ENCODE measurements at regions not wholly inside any gene's neighbourhood (a gene's known extent, or its start where the extent isn't known, plus 50 kb on each side); places are given as distances from the start of the nearest gene placed in this dataset.
A peak's percentile ranks its signal among the peaks of the same experiment; 100 is the strongest.
"Not testable (repeated sequence)": the region's sequence is repeated elsewhere in the genome, so short reads cannot be mapped to it uniquely, and the experiment has no call there.

- Histone ChIP-seq H3K4me2 (ENCODE audit: low read depth, low read length, poor library complexity, severe bottlenecking) (no peak overlapping the region), H3K4me3 (ENCODE audit: insufficient read depth, low read length, poor library complexity, severe bottlenecking) (no peak overlapping the region), H3F3A (ENCODE audit: insufficient read depth) (no peaks in the 10 kb centered on the region), H3K9ac (ENCODE audit: low read length) (no peak overlapping the region), H2AFZ (ENCODE audit: low read depth, low read length, severe bottlenecking) (no peak overlapping the region), H3K27ac (ENCODE audit: low read depth, low read length) (no peak overlapping the region), H4K20me1 (ENCODE audit: low read depth, low read length) (no peaks in the 10 kb centered on the region), H3K36me3 (ENCODE audit: low read length) (no peaks in the 10 kb centered on the region), H3K9me2 (replicated peaks; ENCODE audit: insufficient read depth, low read length) (no peaks in the 10 kb centered on the region), H3K27me3 (ENCODE audit: low read length) (no peaks in the 10 kb centered on the region), H3K79me2 (ENCODE audit: insufficient read depth, low read length) (no peaks in the 10 kb centered on the region), H3K9me3 (ENCODE audit: insufficient read depth, low read length) (no peaks in the 10 kb centered on the region)
- no peak for TF ChIP-seq EZH2phosphoT487 (conservative IDR thresholded peaks at IDR 0.05; ENCODE audit: low read length)
- TF ChIP-seq, protein P1, sequence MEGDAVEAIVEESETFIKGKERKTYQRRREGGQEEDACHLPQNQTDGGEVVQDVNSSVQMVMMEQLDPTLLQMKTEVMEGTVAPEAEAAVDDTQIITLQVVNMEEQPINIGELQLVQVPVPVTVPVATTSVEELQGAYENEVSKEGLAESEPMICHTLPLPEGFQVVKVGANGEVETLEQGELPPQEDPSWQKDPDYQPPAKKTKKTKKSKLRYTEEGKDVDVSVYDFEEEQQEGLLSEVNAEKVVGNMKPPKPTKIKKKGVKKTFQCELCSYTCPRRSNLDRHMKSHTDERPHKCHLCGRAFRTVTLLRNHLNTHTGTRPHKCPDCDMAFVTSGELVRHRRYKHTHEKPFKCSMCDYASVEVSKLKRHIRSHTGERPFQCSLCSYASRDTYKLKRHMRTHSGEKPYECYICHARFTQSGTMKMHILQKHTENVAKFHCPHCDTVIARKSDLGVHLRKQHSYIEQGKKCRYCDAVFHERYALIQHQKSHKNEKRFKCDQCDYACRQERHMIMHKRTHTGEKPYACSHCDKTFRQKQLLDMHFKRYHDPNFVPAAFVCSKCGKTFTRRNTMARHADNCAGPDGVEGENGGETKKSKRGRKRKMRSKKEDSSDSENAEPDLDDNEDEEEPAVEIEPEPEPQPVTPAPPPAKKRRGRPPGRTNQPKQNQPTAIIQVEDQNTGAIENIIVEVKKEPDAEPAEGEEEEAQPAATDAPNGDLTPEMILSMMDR (IDR thresholded peaks at IDR 0.05; ENCODE audit: insufficient read depth, low read length, poor library complexity, severe bottlenecking): no peak
Measured at GRCh38 chr1:218518216-218518740, 173.1 kb downstream of the TGFB2 start.

DNA sequence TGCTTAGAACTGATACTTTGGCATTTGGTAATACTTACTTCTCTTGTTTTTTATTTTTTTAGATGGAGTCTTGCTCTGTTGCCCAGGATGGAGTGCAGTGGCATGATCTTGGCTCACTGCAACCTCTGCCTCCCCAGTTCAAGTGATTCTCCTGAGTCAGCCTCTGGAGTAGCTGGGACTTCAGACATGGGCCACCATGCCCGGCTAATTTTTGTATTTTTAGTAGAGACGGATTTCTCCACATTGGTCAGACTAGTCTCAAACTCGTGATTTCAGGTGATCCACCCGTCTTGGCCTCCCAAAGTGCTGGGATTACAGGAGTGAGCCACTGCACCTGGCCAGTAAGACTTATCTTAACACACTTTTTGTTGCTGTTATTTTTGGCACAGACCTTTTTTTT, 175.5 kb downstream of the TGFB2 start:
- not testable (repeated sequence) for H3K9me3 ChIP-seq (ENCODE audit: insufficient read depth, low read length); H3F3A ChIP-seq (ENCODE audit: insufficient read depth); H3K4me3 ChIP-seq (ENCODE audit: insufficient read depth, low read length, poor library complexity, severe bottlenecking); H3K4me2 ChIP-seq (ENCODE audit: low read depth, low read length, poor library complexity, severe bottlenecking); H2AFZ ChIP-seq (ENCODE audit: low read depth, low read length, severe bottlenecking); H3K9ac ChIP-seq (ENCODE audit: low read length); H4K20me1 ChIP-seq (ENCODE audit: low read depth, low read length); H3K79me2 ChIP-seq (ENCODE audit: insufficient read depth, low read length); H3K27me3 ChIP-seq (ENCODE audit: low read length); H3K36me3 ChIP-seq (ENCODE audit: low read length); H3K27ac ChIP-seq (ENCODE audit: low read depth, low read length); H3K9me2 ChIP-seq (replicated peaks; ENCODE audit: insufficient read depth, low read length)

DNA sequence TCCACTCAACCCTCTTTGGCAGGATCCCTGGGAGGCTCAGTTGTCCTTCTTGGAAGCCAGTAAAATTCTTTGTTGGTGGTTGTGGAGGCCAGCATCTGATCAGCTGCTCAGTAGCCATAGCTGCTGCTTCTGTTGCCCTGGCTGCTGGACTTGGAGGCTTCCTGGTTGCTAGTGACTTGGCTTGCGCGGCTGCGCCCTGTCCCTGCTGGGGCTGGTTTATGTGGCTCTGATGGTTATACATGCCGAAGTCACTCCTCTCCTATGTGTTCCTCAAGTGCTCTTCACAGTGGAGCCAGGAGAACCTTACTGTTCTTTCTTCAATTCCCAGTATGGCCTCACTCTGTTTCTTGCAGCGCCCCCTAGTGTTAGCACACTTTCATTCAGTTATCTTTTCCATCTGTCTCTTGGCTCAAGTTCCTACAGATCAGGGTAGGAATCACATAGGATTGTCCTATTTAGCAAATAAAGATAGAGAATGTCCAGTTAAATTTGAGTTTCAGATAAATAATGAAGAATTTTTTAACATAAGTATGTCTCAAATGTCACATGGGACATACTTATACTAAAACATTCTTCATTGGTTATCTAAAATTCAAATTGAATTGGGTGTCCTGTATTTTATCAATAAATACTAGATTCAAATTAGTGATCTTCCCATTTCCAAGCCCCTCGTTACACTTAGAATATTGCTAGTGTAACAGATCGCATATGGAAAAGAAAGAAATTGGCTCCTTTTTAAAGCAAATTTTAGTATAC, 176.5 kb downstream of the TGFB2 start:
- H3K9ac ChIP-seq (ENCODE audit: low read length): no peak overlapping the region

GRCh38 chr1:218524526-218524925, 179.4 kb downstream of the TGFB2 start:
- no peak overlapping the region for H2AFZ ChIP-seq (ENCODE audit: low read depth, low read length, severe bottlenecking)
- H3K27me3 ChIP-seq (ENCODE audit: low read length): no peaks in the 10 kb centered on the region
- no peak overlapping the region for H3K4me3 ChIP-seq (ENCODE audit: insufficient read depth, low read length, poor library complexity, severe bottlenecking)
- H3K9me2 ChIP-seq (replicated peaks; ENCODE audit: insufficient read depth, low read length): no peaks in the 10 kb centered on the region
- H3K36me3 ChIP-seq (ENCODE audit: low read length): no peaks in the 10 kb centered on the region
- no peak overlapping the region for H3K4me2 ChIP-seq (ENCODE audit: low read depth, low read length, poor library complexity, severe bottlenecking)
- no peaks in the 10 kb centered on the region for H3K9me3 ChIP-seq (ENCODE audit: insufficient read depth, low read length)
- no peaks in the 10 kb centered on the region for H4K20me1 ChIP-seq (ENCODE audit: low read depth, low read length)
- TF ChIP-seq, protein P1 (IDR thresholded peaks at IDR 0.05; ENCODE audit: insufficient read depth, low read length, poor library complexity, severe bottlenecking): no peak
- no peak for TF ChIP-seq EZH2phosphoT487 (conservative IDR thresholded peaks at IDR 0.05; ENCODE audit: low read length)
- no peak overlapping the region for H3K9ac ChIP-seq (ENCODE audit: low read length)
- no peaks in the 10 kb centered on the region for H3F3A ChIP-seq (ENCODE audit: insufficient read depth)
- H3K79me2 ChIP-seq (ENCODE audit: insufficient read depth, low read length): no peaks in the 10 kb centered on the region
- no peak overlapping the region for H3K27ac ChIP-seq (ENCODE audit: low read depth, low read length)

More for the DNA sequence above, 176.5 kb downstream of the TGFB2 start:
- no peak overlapping the region for H2AFZ ChIP-seq (ENCODE audit: low read depth, low read length, severe bottlenecking)
- no peak overlapping the region for H3K27ac ChIP-seq (ENCODE audit: low read depth, low read length)
- H3F3A ChIP-seq (ENCODE audit: insufficient read depth): no peaks in the 10 kb centered on the region
- H3K79me2 ChIP-seq (ENCODE audit: insufficient read depth, low read length): no peaks in the 10 kb centered on the region
- H4K20me1 ChIP-seq (ENCODE audit: low read depth, low read length): no peaks in the 10 kb centered on the region
- H3K4me2 ChIP-seq (ENCODE audit: low read depth, low read length, poor library complexity, severe bottlenecking): no peak overlapping the region
- H3K4me3 ChIP-seq (ENCODE audit: insufficient read depth, low read length, poor library complexity, severe bottlenecking): no peak overlapping the region
- no peaks in the 10 kb centered on the region for H3K27me3 ChIP-seq (ENCODE audit: low read length)
- H3K9me2 ChIP-seq (replicated peaks; ENCODE audit: insufficient read depth, low read length): no peaks in the 10 kb centered on the region
- no peak for TF ChIP-seq EZH2phosphoT487 (conservative IDR thresholded peaks at IDR 0.05; ENCODE audit: low read length)
- TF ChIP-seq, protein P1 (IDR thresholded peaks at IDR 0.05; ENCODE audit: insufficient read depth, low read length, poor library complexity, severe bottlenecking): peak; percentile 63
- H3K36me3 ChIP-seq (ENCODE audit: low read length): no peaks in the 10 kb centered on the region
- H3K9me3 ChIP-seq (ENCODE audit: insufficient read depth, low read length): no peaks in the 10 kb centered on the region
